Heart right ventricle (tissue), 16 donors: ENCODE measurements at regions not wholly inside any gene's neighbourhood (a gene's known extent, or its start where the extent isn't known, plus 50 kb on each side); places are given as distances from the start of the nearest gene placed in this dataset.

ENCODE experiments used
- ATAC-seq, 8 donors: fragments of 200-7000 bp; cut with Tn5 transposase; one replicate each; pipeline ENCODE4 v1.9.1; 2020; ENCODE audit warnings: mild to moderate bottlenecking in 8 of 8, moderate library complexity in 8 of 8, moderate number of reproducible peaks in 1 of 8
- DNase-seq, 2 donors: peaks; one replicate each; pipeline ENCODE4 v3.0.0-alpha.2; 2020
- H3K27ac ChIP-seq, 10 donors: fragments of 200-600 bp; sonication (generic) in 2 of 10; one replicate each; pipeline versions ENCODE4 v1.5.0 to v1.8.0; 2020 to 2022; ENCODE audit warnings: mild to moderate bottlenecking in 3 of 10
- H3K27me3 ChIP-seq, 7 donors: fragments of 200-600 bp; one replicate each; pipeline ENCODE4 v1.8.0; 2021 to 2022; ENCODE audit warnings: mild to moderate bottlenecking in 2 of 7
- H3K36me3 ChIP-seq, 9 donors: fragments of 200-600 bp; sonication (generic) in 1 of 9; one replicate each; pipeline versions ENCODE4 v1.5.0 to v1.8.0; 2020 to 2022; ENCODE audit warnings: mild to moderate bottlenecking in 2 of 9
- H3K4me1 ChIP-seq, 9 donors: fragments of 200-600 bp; sonication (generic) in 1 of 9; one replicate each; pipeline versions ENCODE4 v1.5.0 to v1.8.0; 2020 to 2022; ENCODE audit warnings: mild to moderate bottlenecking in 4 of 9
- H3K4me3 ChIP-seq, 10 donors: fragments of 200-600 bp; sonication (generic) in 2 of 10; one replicate each; pipeline versions ENCODE4 v1.5.0 to v1.8.0; 2020 to 2022; ENCODE audit warnings: mild to moderate bottlenecking in 7 of 10, moderate library complexity in 2 of 10
- H3K9me3 ChIP-seq, 11 donors: fragments of 200-600 bp in 10 of 11; sonication (generic) in 2 of 11; one replicate each; pipeline versions ENCODE4 v1.5.0 to v1.8.0; 2013 to 2022; ENCODE audit warnings: mild to moderate bottlenecking in 2 of 11, control low read depth in 1 of 11, moderate library complexity in 1 of 11
- CTCF ChIP-seq, 9 donors: fragments of 200-600 bp; sonication (generic) in 2 of 9; IDR thresholded peaks; one replicate each; pipeline versions ENCODE4 v1.5.0 to v1.8.0; 2021 to 2022; ENCODE audit warnings: antibody characterized with exemption in 9 of 9, mild to moderate bottlenecking in 5 of 9, moderate library complexity in 1 of 9
- WGBS, 2 donors: extraction: QIAGEN DNeasy Blood & Tissue Kit; methylation state at CpG; one replicate each; pipeline ENCODE4 v1.1.7; 2013; ENCODE audit warnings: inconsistent platforms in 1 of 2; 5-methylcytosine and 5-hydroxymethylcytosine counted together
- intact Hi-C, 10 donors: fragments of 100-400 bp; cut with DNase I; formaldehyde crosslinking; loops; one replicate each; pipeline versions ENCODE4 v1.11.1 to v1.14.2; 2022
- donor health status: Arrhythmogenic right ventricular cardiomyopathy.
- donor health status: ischemic (EF 13 %, LVEDD 7.1; RV severe dilation, severe dysfunction).
- donor health status: healthy with polysubstance abuse.
- donor health status: DM: no; HTN: yes; CAD: no.
- donor health status: DM: no; HTN: no; CAD: no.
- donor health status: ischemic (EF 25% LVEDD 6.9; RV normal size, moderate dysfunction).
- donor health status: ischemic (EF 25% LVEDD 5.7; RV mildly dilated, moderate dysfunction).
- donor health status: healthy.
- donor health status: DM: yes; HTN: yes; CAD: no.
- donor health status: Ischemic cardiomyopathy.
- donor health status: ischemic (EF 35%, LVEDD 5.7; RV mildly dilated, moderate dysfunction).
- donor health status: nonischemic (EF 11% LVEDD 7.7; RV severe dilation, severe dysfunction).
- donor health status: DM: yes; HTN: yes; CAD: no.
- donor health status: PGD.
- donor health status: ischemic (EF 29% LVEDD 5.4; RV normal size, mild dysfunction).
- donor health status: nonischemic (EF 23%, LVEDD 6.1; RV moderate dilation, normal function).

- peak in 1 of 2 donors; percentile 31 for DNase-seq
- no peaks in the 10 kb centered on the region for H3K27me3 ChIP-seq
- peak; percentile 72 to 100 (median 94) for ATAC-seq
- H3K4me3 ChIP-seq: no peak overlapping the region
- intact Hi-C loops: no loop called here
- TF ChIP-seq CTCF (IDR thresholded peaks at IDR 0.05): no peak
- H3K4me1 ChIP-seq: peaks cover 0 to 15% (median 0%) of the 10 kb centered on the region in 9 donors
- peak overlapping the region in 1 of 10 donors; percentile 9 for H3K27ac ChIP-seq
- 28 to 53% methylated on average over 2 of the region's 2 CpGs for WGBS, 2 donors
- H3K36me3 ChIP-seq: no peaks in the 10 kb centered on the region
- no peaks in the 10 kb centered on the region for H3K9me3 ChIP-seq
Observed at GRCh38 chr9:12604164-12604821, 88.9 kb upstream of the TYRP1 start.

- Histone ChIP-seq H3K9me3 (no peaks in the 10 kb centered on the region), H3K4me1 (no peaks in the 10 kb centered on the region), H3K4me3 (no peak overlapping the region), H3K27ac (no peak overlapping the region), H3K27me3 (peaks cover 0 to 9% (median 0%) of the 10 kb centered on the region in 7 donors), H3K36me3 (no peaks in the 10 kb centered on the region)
- DNase-seq: no peak
- ATAC-seq: no peak
- intact Hi-C loops: no loop called here
- no peak for TF ChIP-seq CTCF (IDR thresholded peaks at IDR 0.05)
- WGBS, 2 donors: 47 to 51% methylated on average over 4 of the region's 4 CpGs
Observed at GRCh38 chr9:12612211-12612770, 80.9 kb upstream of the TYRP1 start.

GRCh38 chr9:12613071-12613470 lies 80.1 kb upstream of the TYRP1 start:
- H3K27me3 ChIP-seq: peaks cover 0 to 9% (median 0%) of the 10 kb centered on the region in 7 donors
- WGBS, 2 donors: 73 to 85% methylated on average over 1 of the region's 1 CpG

GRCh38 chr9:12614488-12614887 lies 78.7 kb upstream of the TYRP1 start:
- H3K36me3 ChIP-seq: no peaks in the 10 kb centered on the region
- H3K27ac ChIP-seq: no peak overlapping the region
- H3K9me3 ChIP-seq: no peaks in the 10 kb centered on the region
- no peak overlapping the region for H3K4me3 ChIP-seq
- intact Hi-C loops: no loop called here
- H3K27me3 ChIP-seq: peaks cover 0 to 9% (median 0%) of the 10 kb centered on the region in 7 donors
- WGBS, 2 donors: 69 to 74% methylated on average over 3 of the region's 3 CpGs
- TF ChIP-seq CTCF (IDR thresholded peaks at IDR 0.05): no peak
- H3K4me1 ChIP-seq: no peaks in the 10 kb centered on the region
- DNase-seq: no peak
- ATAC-seq: no peak

More at GRCh38 chr9:12613071-12613470, 80.1 kb upstream of the TYRP1 start:
- DNase-seq (no peak), ATAC-seq (no peak)
- intact Hi-C loops: no loop called here
- no peaks in the 10 kb centered on the region for H3K9me3 ChIP-seq
- H3K36me3 ChIP-seq: no peaks in the 10 kb centered on the region
- H3K27ac ChIP-seq: no peak overlapping the region
- no peak overlapping the region for H3K4me3 ChIP-seq
- no peaks in the 10 kb centered on the region for H3K4me1 ChIP-seq
- TF ChIP-seq CTCF (IDR thresholded peaks at IDR 0.05): no peak
